Esophagus squamous epithelium (tissue), 4 donors: ENCODE measurements at regions not wholly inside any gene's neighbourhood (a gene's known extent, or its start where the extent isn't known, plus 50 kb on each side); places are given as distances from the start of the nearest gene placed in this dataset.

Experiments used
- POLR2A ChIP-seq, 4 donors: fragments of 450-650 bp; IDR thresholded peaks; one replicate each; pipeline ENCODE4 v1.6.1; 2017; ENCODE audit warnings: antibody characterized with exemption in 4 of 4, mild to moderate bottlenecking in 4 of 4, moderate library complexity in 3 of 4
- TF ChIP-seq, protein P1 (sequence below), 6 experiments: fragments of 450-650 bp in 4 of 6; fragments of 200-600 bp in 2 of 6; sonication (generic) in 2 of 6; IDR thresholded peaks; one replicate each; pipeline ENCODE4 v1.5.1; 2016 to 2019; ENCODE audit warnings: antibody characterized with exemption in 6 of 6, mild to moderate bottlenecking in 4 of 6, moderate library complexity in 4 of 6

DNA sequence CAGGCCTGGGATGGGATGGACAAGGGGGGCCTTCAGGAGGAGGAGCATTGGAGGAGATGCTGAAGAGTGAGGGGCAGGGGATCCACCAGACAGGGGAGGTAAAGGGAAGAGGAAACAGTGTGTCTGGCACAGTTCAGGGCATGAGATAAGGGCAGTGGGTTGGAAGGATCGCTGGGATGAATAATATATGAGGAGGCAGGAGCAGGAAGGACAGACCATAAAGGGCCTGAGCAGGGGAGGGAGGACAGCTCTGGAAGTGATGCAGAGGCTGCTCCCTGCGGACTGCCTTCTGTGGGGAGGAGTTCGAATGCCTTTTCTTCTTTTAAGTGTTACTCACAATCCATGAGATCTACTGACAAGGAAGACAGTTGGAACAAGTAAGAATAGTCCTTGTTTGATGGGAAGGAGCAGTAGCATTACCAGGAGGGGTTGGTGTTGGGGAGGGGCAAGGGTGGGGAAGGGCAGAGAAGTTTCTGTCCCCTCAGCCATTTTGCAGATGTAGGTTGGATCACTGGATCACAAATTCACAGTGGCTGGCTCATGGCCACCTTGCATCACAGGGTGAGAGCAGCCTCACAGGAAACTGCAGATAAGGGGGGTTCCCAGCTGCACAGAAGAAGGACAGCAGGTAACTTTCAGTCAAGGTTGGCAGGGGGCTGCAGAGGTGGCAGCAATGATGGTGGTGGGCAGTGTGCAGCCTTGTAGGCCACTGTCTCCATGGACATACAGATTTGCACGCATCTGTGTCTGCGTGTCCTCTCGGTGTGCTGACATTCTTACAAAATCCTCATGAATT lies 91.9 kb upstream of the SNRPN start:
- TF ChIP-seq POLR2A (IDR thresholded peaks at IDR 0.05), result no peak
- TF ChIP-seq, protein P1, sequence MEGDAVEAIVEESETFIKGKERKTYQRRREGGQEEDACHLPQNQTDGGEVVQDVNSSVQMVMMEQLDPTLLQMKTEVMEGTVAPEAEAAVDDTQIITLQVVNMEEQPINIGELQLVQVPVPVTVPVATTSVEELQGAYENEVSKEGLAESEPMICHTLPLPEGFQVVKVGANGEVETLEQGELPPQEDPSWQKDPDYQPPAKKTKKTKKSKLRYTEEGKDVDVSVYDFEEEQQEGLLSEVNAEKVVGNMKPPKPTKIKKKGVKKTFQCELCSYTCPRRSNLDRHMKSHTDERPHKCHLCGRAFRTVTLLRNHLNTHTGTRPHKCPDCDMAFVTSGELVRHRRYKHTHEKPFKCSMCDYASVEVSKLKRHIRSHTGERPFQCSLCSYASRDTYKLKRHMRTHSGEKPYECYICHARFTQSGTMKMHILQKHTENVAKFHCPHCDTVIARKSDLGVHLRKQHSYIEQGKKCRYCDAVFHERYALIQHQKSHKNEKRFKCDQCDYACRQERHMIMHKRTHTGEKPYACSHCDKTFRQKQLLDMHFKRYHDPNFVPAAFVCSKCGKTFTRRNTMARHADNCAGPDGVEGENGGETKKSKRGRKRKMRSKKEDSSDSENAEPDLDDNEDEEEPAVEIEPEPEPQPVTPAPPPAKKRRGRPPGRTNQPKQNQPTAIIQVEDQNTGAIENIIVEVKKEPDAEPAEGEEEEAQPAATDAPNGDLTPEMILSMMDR (IDR thresholded peaks at IDR 0.05), result no peak
